Stimulated activated naive CD4-positive, alpha-beta T cell (primary cell): ENCODE measurements at regions not wholly inside any gene's neighbourhood (a gene's known extent, or its start where the extent isn't known, plus 50 kb on each side); places are given as distances from the start of the nearest gene placed in this dataset.

Experiments
- DNase-seq, 6 experiments: peaks; one replicate each; lab custom pipeline; 2025; lab: John Stamatoyannopoulos, UW

- DNase-seq, result no peak
These were observed 168.2 kb downstream of the MFSD1 start for GRCh38 chr3:158970006-158970405.

DNA sequence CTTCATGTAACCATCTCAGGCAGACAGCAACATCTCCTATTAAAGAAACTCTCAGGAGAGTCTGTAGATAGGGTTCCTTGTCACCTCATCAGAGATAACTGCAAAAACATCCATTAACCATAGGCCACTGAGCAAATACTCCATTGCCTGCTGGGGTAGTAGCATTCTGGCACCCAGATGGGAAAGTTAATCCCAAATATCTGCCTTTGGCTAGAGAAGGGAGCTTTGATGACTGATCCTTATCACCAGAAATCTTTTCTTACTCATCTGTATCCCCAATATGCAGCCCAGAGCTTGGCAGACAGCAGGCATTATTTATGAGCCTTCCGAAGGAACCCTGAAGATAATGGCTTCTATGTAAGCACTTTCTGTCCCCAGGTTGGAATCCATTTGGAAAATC lies 173.1 kb downstream of the MFSD1 start:
- no peak for DNase-seq

- DNase-seq, result no peak
These were observed 175.1 kb downstream of the MFSD1 start for GRCh38 chr3:158976966-158977365.

GRCh38 chr3:158977497-158977896 lies 175.6 kb downstream of the MFSD1 start:
- no peak for DNase-seq

- no peak for DNase-seq
These were observed 181.6 kb downstream of the MFSD1 start for GRCh38 chr3:158983216-158984099.

DNA sequence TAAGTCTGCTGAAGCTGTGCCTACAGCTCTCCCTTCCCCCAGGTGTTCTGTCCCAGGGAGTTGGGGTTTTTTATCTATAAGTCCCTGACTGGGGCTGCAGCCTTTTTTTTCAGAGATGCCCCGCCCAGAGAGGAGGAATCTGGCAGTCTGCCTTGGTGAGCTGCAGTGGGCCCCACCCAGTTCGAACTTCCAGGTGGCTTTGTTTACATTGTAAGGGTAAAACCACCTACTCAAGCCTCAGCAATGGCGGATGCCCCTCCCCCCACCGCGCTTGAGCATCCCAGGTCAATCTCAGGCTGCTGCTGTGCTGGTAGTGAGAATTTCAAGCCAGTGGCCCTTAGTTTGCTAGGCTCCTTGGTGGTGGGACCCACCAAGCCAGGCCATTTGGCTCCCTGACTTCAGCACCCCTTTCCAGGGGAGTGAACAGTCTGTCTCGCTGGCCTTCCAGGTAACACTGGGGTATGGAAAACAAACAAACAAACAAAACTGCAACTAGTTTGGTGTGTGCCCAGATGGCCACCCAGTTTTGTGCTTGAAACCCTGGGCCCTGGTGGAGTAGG lies 189.4 kb downstream of the MFSD1 start:
- DNase-seq, result no peak

DNA sequence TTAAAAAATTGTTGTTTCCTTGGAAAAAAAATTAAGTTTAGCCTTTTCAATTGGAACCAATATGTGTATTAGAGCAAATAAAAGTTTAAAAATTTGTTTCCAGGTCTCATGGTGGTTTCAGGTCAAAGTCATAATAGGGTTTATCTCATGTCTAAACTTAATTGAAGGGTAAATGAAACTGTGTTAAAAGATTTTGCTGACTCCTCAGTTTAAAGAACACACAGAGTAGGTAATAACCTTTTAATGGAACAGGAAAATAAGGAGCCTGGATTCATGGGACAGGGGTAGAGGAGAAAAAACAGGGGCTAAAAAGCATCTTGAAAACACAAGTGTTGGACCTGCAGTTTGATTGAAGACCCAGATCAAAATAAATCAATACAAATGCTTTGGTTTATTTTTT lies 190.6 kb downstream of the MFSD1 start:
- no peak for DNase-seq

- no peak for DNase-seq
These were observed 192.5 kb downstream of the MFSD1 start for GRCh38 chr3:158994386-158994785.

GRCh38 chr3:159001711-159002110 lies 199.9 kb downstream of the MFSD1 start:
- DNase-seq, result no peak

GRCh38 chr3:159005137-159005536 lies 203.3 kb downstream of the MFSD1 start:
- no peak for DNase-seq

DNA sequence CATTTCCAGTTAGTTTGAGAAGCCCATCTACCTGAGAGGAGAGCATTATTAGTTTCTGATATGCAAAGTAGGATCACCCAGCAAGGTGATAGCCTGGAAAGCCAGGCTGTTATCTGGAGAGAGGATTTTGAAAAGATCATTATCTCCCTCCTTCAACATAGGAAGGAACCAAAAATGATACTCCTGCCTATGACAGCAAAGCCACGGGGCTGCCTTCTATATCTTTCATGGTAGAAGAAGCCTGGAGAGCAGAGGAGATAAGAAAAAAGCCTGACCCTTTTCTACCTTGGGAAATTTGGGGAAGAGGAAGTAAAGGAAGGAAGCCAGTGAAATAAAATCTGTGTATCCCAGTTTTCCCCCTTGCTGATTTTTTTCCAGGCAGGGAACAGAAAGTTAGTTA lies 205.5 kb downstream of the MFSD1 start:
- no peak for DNase-seq

- DNase-seq, result no peak
These were observed 206.5 kb downstream of the MFSD1 start for GRCh38 chr3:159008401-159008800.

DNA sequence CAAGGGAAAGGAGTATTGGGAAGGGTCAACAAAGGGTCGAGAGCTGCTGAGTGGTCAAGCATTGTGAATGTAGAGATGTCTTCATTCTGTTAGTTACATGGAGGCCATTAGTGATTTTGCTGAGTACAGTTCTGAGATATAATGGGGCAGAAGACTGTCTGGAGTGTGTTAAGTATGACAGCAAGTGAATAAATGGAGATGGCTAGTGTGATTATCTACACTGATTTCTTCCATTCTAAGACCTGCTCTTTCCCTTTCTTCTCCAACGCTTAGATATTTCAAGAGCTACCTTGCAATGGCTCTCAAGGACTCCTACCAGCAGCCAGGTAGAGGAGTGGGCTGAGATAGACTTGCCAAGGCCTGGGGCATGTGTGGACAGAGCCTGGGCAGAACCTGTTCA lies 216.5 kb downstream of the MFSD1 start:
- DNase-seq, result no peak

GRCh38 chr3:159025733-159026132 lies 223.9 kb downstream of the MFSD1 start:
- no peak for DNase-seq

- no peak for DNase-seq
These were observed 224.7 kb downstream of the MFSD1 start for GRCh38 chr3:159026510-159026909.

- DNase-seq, result no peak
These were observed 226.9 kb downstream of the MFSD1 start for GRCh38 chr3:159028706-159029105.

DNA sequence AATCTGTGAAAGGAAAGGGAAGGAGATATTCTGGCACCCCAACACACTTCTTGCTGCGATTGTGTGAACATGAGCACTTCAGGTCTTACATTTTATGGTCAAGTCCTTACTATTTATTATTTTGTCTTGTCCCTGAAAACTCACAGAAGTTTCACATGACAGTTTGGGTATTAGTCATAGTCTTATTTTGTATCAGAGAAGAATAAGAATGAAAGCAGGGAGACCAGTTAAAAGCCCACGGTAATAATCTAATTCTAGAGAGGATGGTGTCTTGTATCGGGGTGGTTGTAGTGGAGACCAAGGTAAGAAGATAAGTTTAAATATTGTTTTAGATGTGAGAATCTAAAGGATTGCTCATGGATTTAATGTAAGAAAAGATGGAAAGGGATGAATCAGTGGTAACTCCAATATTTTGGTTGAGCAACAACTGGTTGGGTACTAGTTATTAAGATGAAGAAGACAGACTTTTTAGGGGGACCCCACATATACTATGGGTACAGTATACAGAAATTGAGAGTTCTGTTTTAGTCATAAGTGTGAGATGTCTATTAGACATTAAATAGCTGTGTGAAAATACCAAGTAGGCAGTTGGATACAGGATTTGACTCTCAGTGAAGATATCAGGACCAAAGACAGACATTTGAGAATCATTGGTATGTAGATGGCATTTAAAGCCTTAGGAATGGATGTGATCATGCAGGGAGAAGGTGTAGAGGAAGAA lies 227.6 kb downstream of the MFSD1 start:
- no peak for DNase-seq

DNA sequence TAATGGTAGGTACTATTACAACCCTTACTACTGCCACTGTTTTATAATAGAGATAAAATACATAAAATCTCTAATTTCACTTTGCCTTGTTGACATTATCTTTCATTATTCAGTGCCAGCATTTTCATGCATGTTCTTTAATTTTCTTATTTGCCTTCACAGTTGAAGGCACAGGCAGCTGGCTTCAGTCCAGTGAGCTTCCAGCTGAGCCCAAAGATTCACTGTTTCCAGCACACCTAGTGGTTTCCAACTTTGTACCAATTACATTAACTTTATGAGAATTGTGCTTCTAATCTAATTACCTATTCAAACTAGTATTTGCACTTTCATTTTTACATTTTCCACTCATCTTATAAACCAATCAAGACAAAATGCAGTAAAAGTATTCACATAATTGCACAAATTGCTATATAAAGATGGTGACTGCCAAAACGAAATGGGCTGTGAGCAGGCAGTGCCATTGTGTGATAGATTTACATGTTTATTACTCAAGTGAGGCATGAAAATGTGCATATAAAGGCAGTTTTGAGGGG lies 228.3 kb downstream of the MFSD1 start:
- DNase-seq, result no peak

DNA sequence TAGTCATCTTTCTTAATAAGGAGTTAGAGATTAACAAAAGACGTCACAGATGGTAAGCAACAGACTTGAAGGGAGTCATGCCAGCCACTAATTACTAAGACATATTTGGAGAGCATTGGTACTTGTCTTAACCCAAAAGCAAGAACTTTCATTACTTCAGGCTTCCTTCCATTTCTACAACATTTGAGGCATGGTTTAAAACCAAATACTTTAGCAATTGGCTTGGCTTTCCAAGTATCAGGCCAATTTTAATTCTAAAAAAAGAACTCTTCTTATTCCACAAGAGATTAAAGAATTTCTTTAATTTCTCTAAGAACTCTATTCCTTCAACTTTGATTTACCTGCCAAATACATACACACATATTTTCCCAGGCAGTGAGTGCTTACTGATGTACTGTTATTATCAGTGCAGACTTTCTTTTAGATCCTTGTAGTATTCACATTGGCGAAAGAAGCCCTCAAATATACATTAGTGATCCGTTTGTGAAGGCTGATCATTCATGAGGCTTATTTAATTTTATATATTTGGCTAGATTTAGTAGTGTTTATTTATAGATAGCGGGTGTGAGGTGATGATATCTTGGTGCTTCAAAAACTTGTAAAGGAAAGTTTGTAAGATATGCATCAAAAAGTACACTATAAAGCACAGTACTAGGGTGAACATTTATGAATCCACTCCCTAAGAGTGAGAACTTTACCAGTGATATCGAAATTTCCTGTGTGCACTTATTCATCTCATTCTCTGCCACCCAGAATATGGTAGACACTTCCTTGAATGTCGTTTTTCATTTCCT lies 229.2 kb downstream of the MFSD1 start:
- no peak for DNase-seq

DNA sequence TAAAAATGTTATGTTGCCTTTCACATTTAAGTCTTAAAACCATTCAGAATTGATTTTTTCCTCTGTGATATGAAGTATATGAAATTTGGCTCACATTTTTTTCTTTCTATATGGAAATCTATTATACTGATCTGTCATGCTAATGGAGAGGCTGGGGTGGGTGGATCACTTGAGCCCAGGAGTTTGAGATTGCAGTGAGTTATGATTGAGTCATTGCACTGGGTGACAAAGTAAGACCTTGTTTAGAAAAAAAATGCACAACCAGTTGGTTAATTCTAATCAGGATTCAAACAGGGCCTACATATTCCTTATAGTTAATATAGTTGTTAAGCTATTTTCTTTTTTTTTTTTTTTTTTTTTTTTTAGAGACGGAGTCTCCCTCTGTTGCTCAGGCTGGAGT lies 230.5 kb downstream of the MFSD1 start:
- DNase-seq, result no peak

GRCh38 chr3:159038405-159038804 lies 236.6 kb downstream of the MFSD1 start:
- no peak for DNase-seq

DNA sequence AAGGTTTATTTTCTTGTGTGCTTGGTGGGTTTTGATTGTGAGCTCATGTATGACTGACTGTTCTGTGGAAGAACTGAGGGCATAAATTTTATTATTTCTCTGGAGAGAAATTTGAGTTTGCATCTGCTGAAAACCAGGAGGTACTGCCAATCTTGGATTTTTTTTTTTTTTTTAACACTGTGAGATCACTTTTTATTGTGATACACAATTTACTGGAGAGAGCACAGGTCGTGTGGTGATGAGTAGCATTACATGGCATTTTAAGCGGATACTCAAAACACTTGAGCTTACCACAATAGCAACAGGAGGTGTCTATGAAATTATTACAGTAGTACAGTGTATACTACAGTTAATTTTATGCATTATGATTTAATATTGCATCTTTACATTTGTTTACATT lies 237.4 kb downstream of the MFSD1 start:
- no peak for DNase-seq
